Stomach smooth muscle (tissue), 2 donors: ENCODE measurements at regions not wholly inside any gene's neighbourhood (a gene's known extent, or its start where the extent isn't known, plus 50 kb on each side); places are given as distances from the start of the nearest gene placed in this dataset.

Source experiments
- H3K27ac ChIP-seq: one replicate; pipeline ENCODE4 v1.7.0; 2013; ENCODE audit warnings: mild to moderate bottlenecking, low read length, inconsistent platforms
- H3K27me3 ChIP-seq, 2 donors: one replicate each; pipeline ENCODE4 v1.7.0; 2013; ENCODE audit warnings: low read length in 2 of 2; ENCODE audit not compliant: insufficient read depth in 2 of 2, control insufficient read depth in 1 of 2
- H3K36me3 ChIP-seq, 2 donors: one replicate each; pipeline ENCODE4 v1.7.0; 2013; ENCODE audit warnings: low read length in 2 of 2; ENCODE audit not compliant: control insufficient read depth in 2 of 2, insufficient read depth in 2 of 2
- H3K4me1 ChIP-seq: one replicate; pipeline ENCODE4 v1.7.0; 2013; ENCODE audit warnings: low read length; ENCODE audit not compliant: control insufficient read depth, insufficient read depth
- H3K4me3 ChIP-seq, 2 donors: one replicate each; pipeline ENCODE4 v1.7.0; 2013; ENCODE audit warnings: low read length in 2 of 2
- H3K9ac ChIP-seq, 2 donors: one replicate each; pipeline ENCODE4 v1.7.0; 2013; ENCODE audit warnings: low read length in 2 of 2, mild to moderate bottlenecking in 1 of 2
- H3K9me3 ChIP-seq, 2 donors: one replicate each; pipeline ENCODE4 v1.7.0; 2013; ENCODE audit warnings: low read length in 2 of 2; ENCODE audit not compliant: control insufficient read depth in 2 of 2
- donor health status: healthy.
- donor health status: Pancreatic carcinoma.

- Histone ChIP-seq H3K27me3 (no peaks in the 10 kb centered on the region), H3K9me3 (no peaks in the 10 kb centered on the region), H3K9ac (no peak overlapping the region), H3K36me3 (no peaks in the 10 kb centered on the region), H3K4me1 (no peaks in the 10 kb centered on the region), H3K27ac (no peak overlapping the region), H3K4me3 (no peak overlapping the region)
These were observed 211.6 kb upstream of the PRPS1L1 start for GRCh38 chr7:18239212-18239611.

GRCh38 chr7:18241543-18242231, 214.0 kb upstream of the PRPS1L1 start:
- H3K27ac ChIP-seq = no peak overlapping the region
- H3K36me3 ChIP-seq = no peaks in the 10 kb centered on the region
- no peaks in the 10 kb centered on the region for H3K9me3 ChIP-seq
- no peaks in the 10 kb centered on the region for H3K4me1 ChIP-seq
- H3K27me3 ChIP-seq = no peaks in the 10 kb centered on the region
- H3K9ac ChIP-seq = no peak overlapping the region
- H3K4me3 ChIP-seq = no peak overlapping the region

DNA sequence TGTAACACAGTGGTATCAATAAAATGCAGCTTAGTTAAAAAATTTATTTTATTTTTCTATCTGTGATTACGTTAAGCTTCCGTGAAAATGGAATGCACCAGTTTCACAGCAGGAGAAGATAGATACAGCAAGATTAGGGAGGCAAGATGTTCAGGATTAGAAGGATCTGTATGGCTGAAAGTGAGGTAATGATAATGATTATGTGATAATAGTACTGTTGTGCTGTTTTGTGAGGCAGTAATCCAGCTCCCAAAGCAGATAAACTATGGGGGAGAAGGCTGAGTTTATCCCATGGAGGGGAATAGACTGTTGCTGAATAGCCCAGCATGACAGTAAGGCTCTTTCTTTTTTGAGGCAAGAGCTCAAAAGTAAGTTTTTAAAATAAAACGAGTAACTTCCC, 216.1 kb upstream of the PRPS1L1 start:
- Histone ChIP-seq H3K27ac (no peak overlapping the region), H3K9ac (no peak overlapping the region), H3K27me3 (no peaks in the 10 kb centered on the region), H3K36me3 (no peaks in the 10 kb centered on the region), H3K4me1 (no peaks in the 10 kb centered on the region), H3K4me3 (no peak overlapping the region), H3K9me3 (no peaks in the 10 kb centered on the region)

GRCh38 chr7:18250133-18250532, 222.5 kb upstream of the PRPS1L1 start:
- Histone ChIP-seq H3K9me3 (peaks cover 6 to 7% of the 10 kb centered on the region in 2 donors), H3K27me3 (no peaks in the 10 kb centered on the region), H3K4me3 (no peak overlapping the region), H3K27ac (no peak overlapping the region), H3K36me3 (no peaks in the 10 kb centered on the region), H3K4me1 (no peaks in the 10 kb centered on the region), H3K9ac (no peak overlapping the region)

DNA sequence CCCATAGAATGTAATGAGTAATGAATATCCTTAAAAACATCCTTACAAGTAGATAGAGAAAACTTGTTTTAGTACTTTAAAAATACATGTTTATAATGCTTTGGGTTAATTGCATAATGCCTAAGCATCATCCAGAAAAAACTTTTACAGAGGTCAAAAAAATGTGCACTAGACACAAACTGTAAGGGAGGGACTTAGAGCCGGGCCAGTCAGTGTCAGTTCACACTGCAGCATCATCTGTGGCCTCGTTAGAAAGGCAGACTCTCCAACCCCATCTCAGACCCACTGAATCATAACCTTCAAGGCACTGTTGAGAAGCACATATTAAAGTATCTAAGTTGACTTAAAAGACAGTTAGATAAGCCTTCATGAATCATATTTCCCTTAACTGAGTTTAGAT, 230.1 kb upstream of the PRPS1L1 start:
- H3K36me3 ChIP-seq = no peaks in the 10 kb centered on the region
- H3K27me3 ChIP-seq = no peaks in the 10 kb centered on the region
- no peak overlapping the region for H3K27ac ChIP-seq
- no peaks in the 10 kb centered on the region for H3K9me3 ChIP-seq
- H3K9ac ChIP-seq = no peak overlapping the region
- no peak overlapping the region for H3K4me3 ChIP-seq
- H3K4me1 ChIP-seq = no peaks in the 10 kb centered on the region

- Histone ChIP-seq H3K4me3 (no peak overlapping the region), H3K4me1 (no peaks in the 10 kb centered on the region), H3K36me3 (no peaks in the 10 kb centered on the region), H3K9me3 (no peaks in the 10 kb centered on the region), H3K27ac (no peak overlapping the region), H3K27me3 (no peaks in the 10 kb centered on the region), H3K9ac (no peak overlapping the region)
These were observed 233.5 kb upstream of the HDAC9 start for GRCh38 chr7:18262058-18262457.

DNA sequence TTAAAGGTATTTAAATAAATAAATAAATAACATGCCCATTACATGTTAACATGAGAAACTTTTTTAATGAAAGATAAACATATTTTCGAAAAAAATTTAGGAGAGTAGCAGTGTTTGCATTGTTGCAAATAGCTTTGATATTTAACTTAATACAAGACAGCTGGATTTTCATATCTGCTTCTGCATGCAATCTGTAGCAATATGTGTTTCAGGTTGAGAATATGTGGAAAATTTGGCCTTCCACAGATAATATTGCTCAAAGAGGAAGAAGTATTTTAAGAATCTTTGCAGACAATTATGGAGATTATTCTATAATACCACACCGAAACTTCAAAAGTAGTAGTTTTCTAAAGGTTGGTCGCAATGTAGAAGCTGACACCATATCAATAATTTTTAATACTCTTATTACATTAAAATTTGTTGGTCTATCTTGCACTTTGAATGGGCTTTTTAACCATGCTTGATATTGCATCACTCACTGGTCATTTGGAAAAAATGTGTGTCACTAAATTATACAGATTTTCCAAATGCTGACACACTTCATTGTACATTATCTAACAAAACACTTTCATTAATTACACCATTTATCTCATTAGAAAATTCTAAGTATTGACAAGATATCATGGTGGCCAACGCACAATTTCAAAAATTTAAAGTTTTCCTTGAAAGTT, 229.8 kb upstream of the HDAC9 start:
- no peaks in the 10 kb centered on the region for H3K36me3 ChIP-seq
- no peaks in the 10 kb centered on the region for H3K4me1 ChIP-seq
- H3K9me3 ChIP-seq = no peaks in the 10 kb centered on the region
- H3K27ac ChIP-seq = no peak overlapping the region
- no peaks in the 10 kb centered on the region for H3K27me3 ChIP-seq
- no peak overlapping the region for H3K9ac ChIP-seq
- H3K4me3 ChIP-seq = no peak overlapping the region

- Histone ChIP-seq H3K36me3 (no peaks in the 10 kb centered on the region), H3K9me3 (no peaks in the 10 kb centered on the region), H3K9ac (no peak overlapping the region), H3K4me1 (no peaks in the 10 kb centered on the region), H3K27ac (no peak overlapping the region), H3K4me3 (no peak overlapping the region), H3K27me3 (no peaks in the 10 kb centered on the region)
These were observed 227.0 kb upstream of the HDAC9 start for GRCh38 chr7:18268571-18268970.

- Histone ChIP-seq H3K4me3 (no peak overlapping the region), H3K27me3 (no peaks in the 10 kb centered on the region), H3K27ac (no peak overlapping the region), H3K9me3 (no peaks in the 10 kb centered on the region), H3K9ac (no peak overlapping the region), H3K36me3 (no peaks in the 10 kb centered on the region), H3K4me1 (no peaks in the 10 kb centered on the region)
These were observed 219.2 kb upstream of the HDAC9 start for GRCh38 chr7:18276380-18276779.

GRCh38 chr7:18278316-18278715, 217.2 kb upstream of the HDAC9 start:
- H3K4me3 ChIP-seq = no peak overlapping the region
- H3K27ac ChIP-seq = no peak overlapping the region
- H3K36me3 ChIP-seq = no peaks in the 10 kb centered on the region
- H3K9me3 ChIP-seq = no peaks in the 10 kb centered on the region
- H3K9ac ChIP-seq = no peak overlapping the region
- H3K27me3 ChIP-seq = no peaks in the 10 kb centered on the region
- no peaks in the 10 kb centered on the region for H3K4me1 ChIP-seq

DNA sequence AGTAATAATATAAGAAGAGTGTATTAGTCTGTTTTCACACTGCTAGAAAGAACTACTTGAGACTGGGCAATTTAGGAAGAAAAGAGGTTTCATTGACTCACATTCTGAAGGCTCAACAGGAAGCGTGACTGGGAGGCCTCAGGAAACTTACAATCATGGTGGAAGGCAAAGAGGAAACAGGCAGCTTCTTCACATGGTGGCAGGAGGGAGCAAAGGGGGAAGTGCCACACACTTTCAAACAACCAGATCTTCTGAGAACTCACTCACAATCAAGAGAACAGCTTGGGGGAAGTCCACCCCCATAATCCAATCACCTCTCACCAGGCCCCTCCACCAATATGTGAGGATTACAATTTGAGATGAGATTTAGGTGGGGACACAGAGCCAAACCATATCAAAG, 212.5 kb upstream of the HDAC9 start:
- Histone ChIP-seq H3K4me3 (no peak overlapping the region), H3K36me3 (no peaks in the 10 kb centered on the region), H3K27me3 (no peaks in the 10 kb centered on the region), H3K9ac (no peak overlapping the region), H3K4me1 (no peaks in the 10 kb centered on the region), H3K9me3 (no peaks in the 10 kb centered on the region), H3K27ac (no peak overlapping the region)
